Stimulated activated CD4-positive, alpha-beta T cell treated with anti-CD3 and anti-CD28 coated beads, Interleukin-15, amount 100 ng/mL, for 1 hour (primary cell): ENCODE measurements at regions not wholly inside any gene's neighbourhood (a gene's known extent, or its start where the extent isn't known, plus 50 kb on each side); places are given as distances from the start of the nearest gene placed in this dataset.
"Not testable (repeated sequence)": the region's sequence is repeated elsewhere in the genome, so short reads cannot be mapped to it uniquely, and the experiment has no call there.

ENCODE experiments used
- DNase-seq, 2 donors: peaks; one replicate each; pipeline ENCODE4 v3.0.0-alpha.2; 2020; ENCODE audit warnings: low read depth in 1 of 2, low spot score in 1 of 2

DNA sequence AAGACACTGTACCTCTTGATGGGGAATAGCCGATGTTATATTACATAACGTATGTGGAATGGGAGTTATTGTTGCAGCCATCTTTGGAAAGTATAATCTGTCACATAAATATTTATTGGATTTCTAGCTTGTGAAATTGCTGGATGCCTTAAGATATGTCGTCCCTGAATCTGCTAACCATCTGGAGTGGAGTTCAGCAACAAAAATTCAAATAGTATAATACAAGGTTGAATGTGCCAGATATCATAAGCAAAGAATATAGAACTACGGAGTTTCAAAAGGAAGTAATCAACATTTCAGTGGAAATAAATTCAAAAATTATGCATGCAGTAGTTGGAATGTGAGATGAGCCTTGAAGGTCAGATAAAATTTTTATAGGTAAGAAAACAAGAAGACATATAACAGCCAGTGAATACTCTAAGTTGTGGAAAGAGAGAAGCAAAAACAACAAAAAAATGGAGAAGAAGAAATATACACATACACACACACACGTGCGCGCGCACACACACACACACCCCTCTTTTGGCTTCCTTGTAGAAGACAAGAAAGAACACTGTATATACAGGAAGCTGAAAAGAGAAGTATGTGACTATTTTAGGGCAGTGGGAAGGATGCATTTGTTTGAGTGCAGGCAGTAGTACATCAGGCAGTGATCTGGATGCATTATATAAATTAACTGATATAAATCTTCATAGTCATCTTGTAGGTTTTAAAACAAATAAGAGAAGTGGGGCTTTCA lies 516.7 kb downstream of the KCNT2 start:
- no peak for DNase-seq

GRCh38 chr1:196090226-196090625 lies 518.0 kb downstream of the KCNT2 start:
- DNase-seq: no peak

DNA sequence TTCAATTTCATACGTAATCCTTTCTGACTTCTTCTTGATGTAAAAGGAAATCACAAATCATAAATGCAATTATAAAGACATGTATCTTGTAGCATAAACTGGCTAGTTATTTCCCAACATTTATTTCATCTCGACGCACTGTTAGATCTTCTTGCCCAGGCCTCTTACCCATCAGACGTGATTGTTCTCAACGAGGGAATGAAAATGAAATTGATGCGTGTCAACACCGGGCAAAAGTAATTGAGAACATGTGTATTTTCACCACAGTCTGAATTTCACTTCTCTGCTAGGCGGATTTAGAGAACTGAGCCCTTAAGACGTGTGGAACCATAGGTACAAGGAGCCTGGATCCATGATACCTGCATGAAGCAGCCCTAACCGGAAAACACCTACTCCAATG lies 519.7 kb downstream of the KCNT2 start:
- DNase-seq: no peak

- DNase-seq: no peak
Observed at GRCh38 chr1:196078691-196079090, 529.5 kb downstream of the KCNT2 start.

DNA sequence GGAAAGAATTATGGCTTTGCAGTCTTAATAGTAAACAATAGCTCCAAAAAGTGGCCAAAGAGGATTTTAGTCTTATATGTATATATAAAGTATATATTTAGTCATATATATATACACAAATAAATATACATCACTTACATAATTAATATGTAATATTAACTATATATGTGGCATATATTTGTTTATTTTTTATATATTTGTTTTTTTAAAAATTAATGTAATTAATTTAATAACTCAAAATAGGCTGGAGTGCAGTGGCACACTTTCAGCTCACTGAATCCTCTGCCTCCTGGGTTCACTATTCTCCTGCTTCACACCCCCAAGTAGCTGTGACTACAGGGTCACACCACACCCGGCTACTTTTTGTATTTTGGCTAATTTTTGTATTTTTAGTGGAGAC lies 532.6 kb downstream of the KCNT2 start:
- DNase-seq: no peak

DNA sequence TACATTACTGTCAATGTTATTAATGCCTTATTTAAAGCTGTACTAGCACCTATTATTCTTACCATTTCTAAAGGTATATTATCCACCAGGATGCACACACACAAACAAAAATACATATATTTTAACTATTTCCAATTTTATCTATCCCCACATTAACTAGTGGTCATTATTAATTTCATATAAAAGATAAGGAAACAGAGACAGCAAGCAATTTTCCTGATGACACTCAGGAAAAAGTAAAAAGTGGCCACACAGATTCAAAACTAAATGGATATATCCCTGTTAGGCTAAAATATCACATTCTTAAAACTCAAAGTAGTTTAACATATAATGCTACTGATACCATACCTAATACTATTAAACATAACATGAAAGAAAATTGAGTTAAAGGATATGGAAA lies 534.1 kb downstream of the KCNT2 start:
- no peak for DNase-seq

GRCh38 chr1:196071447-196071846 lies 536.8 kb downstream of the KCNT2 start:
- DNase-seq: no peak

- DNase-seq: no peak
Observed at GRCh38 chr1:196070940-196071339, 537.3 kb downstream of the KCNT2 start.

- no peak for DNase-seq
Observed at GRCh38 chr1:196063952-196064351, 544.3 kb downstream of the KCNT2 start.

GRCh38 chr1:196063294-196063693 lies 544.9 kb downstream of the KCNT2 start:
- DNase-seq: no peak

DNA sequence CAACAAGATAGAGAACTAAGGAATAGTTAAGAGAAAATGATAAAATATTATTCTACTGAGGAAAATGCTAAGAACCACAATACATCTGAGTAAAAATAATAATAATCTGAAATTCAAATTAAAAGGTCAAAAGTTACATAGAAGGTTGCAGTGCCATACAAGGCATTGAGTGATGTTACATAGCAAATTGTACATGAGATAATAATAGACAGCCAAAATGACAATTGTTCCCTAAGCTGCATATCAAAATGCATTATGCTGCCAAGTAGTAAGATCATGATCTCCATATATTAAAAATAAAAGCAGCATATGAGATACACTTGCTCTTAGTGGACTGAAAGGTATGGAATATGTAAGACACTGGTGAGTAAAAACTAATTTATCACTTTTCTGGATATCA lies 547.7 kb downstream of the KCNT2 start:
- no peak for DNase-seq

- no peak for DNase-seq
Observed at GRCh38 chr1:196059210-196059609, 549.0 kb downstream of the KCNT2 start.

GRCh38 chr1:196056966-196057365 lies 551.3 kb downstream of the KCNT2 start:
- DNase-seq: no peak

GRCh38 chr1:196049407-196049806 lies 558.8 kb downstream of the KCNT2 start:
- DNase-seq: no peak

- no peak for DNase-seq
Observed at GRCh38 chr1:196043268-196043667, 565.0 kb downstream of the KCNT2 start.

- no peak for DNase-seq
Observed at GRCh38 chr1:196034080-196034706, 574.0 kb downstream of the KCNT2 start.

GRCh38 chr1:196031387-196031786 lies 576.9 kb downstream of the KCNT2 start:
- DNase-seq: not testable (repeated sequence)

DNA sequence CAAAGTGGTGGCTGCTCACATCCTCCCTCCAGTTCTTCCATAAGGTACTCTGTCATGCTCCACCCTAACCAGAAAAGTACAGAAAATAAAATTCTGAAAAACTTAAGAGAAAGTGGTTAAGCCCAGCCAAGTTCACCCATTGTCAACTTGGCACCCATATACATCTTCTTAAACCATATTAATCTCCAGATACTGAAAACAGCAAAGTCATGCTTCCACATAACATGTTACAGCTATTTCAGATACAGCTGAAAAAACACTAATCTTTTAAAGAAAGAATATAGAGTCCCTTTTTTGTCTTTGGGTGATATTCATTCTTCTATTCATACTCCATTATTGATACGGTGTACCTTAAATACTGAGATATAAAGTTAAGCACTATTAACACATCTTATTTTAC lies 577.8 kb downstream of the KCNT2 start:
- DNase-seq: no peak

- no peak for DNase-seq
Observed at GRCh38 chr1:196029410-196029809, 578.8 kb downstream of the KCNT2 start.

GRCh38 chr1:196027127-196027526 lies 581.1 kb downstream of the KCNT2 start:
- no peak for DNase-seq

DNA sequence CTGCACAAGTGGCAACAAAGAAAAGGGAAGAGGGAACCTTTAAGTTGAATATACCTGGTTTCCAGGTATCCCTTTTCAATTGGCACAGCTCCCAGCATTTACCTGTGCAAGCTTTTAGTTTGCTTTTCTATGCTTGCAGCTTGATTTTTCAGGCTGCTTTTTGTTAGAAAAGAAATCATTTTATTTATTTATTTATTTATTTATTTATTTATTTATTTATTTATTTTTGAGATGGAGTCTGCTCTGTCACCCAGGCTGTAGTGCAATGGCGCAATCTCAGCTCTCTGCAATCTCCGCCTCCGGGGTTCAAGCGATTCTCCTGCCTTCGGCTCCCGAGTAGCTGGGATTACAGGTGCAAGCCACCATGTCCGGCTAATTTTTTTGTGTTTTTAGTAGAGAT lies 587.1 kb downstream of the KCNT2 start:
- DNase-seq: not testable (repeated sequence)

- DNase-seq: no peak
Observed at GRCh38 chr1:196009362-196009761, 598.9 kb downstream of the KCNT2 start.

DNA sequence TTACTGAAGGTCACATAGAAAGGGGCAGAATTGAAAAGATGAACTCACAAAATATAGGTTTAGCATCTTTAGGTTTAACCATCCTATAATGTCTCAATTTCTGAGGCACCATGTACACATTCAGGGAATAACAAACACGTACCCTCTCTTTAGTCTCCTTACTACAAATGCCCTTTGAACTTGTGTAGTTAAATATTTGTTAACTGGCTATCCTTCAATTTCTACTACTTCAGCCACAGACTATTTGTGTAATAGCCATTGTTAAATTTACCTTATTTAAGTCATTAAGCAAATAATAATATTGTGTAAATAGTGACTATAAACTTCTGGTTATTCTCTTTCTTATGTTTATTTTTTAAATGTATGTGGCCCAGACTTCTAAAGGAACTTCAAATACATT lies 600.5 kb downstream of the KCNT2 start:
- no peak for DNase-seq
